Endothelial cell of umbilical vein (primary cell): ENCODE measurements at regions not wholly inside any gene's neighbourhood (a gene's known extent, or its start where the extent isn't known, plus 50 kb on each side); places are given as distances from the start of the nearest gene placed in this dataset.

ENCODE experiments used
- BruUV-seq: library from RNA; stranded (reverse); fragments of 400-500 nt; replicated peaks from 2 replicates; lab custom pipeline; 2021; lab: Mats Ljungman, UMichigan
- CTCF ChIA-PET: fragments of 300-600, 350-600 bp; sonication (Branson Sonifier 250); formaldehyde crosslinking; loops from one replicate; lab custom pipeline; 2021; ENCODE audit warnings: antibody characterized with exemption, inconsistent platforms; lab: Charles Lee
- POLR2A ChIA-PET: fragments of 300-600, 350-600 bp; sonication (Branson Sonifier 250); formaldehyde crosslinking; loops from one replicate; lab custom pipeline; 2021; ENCODE audit warnings: antibody characterized with exemption, inconsistent platforms; lab: Charles Lee
- DNase-seq: peaks from one replicate; pipeline ENCODE4 v3.0.0-alpha.2; 2011; ENCODE audit warnings: low read depth, low spot score
- FAIRE-seq: peaks from 2 replicates; lab custom pipeline; 2011; peaks lifted over from hg19 to GRCh38; lab: Jason Lieb, UNC
- H2AFZ ChIP-seq: 2 replicates; pipeline ENCODE4 v1.6.0; 2012; ENCODE audit warnings: low read depth, low read length, control low read depth, inconsistent platforms
- H3K27ac ChIP-seq: 2 replicates; pipeline ENCODE4 v1.5.1; 2011; ENCODE audit warnings: low read depth, mild to moderate bottlenecking, control low read depth, low read length, moderate library complexity; ENCODE audit not compliant: insufficient read depth
- H3K27me3 ChIP-seq, 2 experiments: 2 replicates each; pipeline versions ENCODE4 v1.6.0 to v1.6.1; 2011; ENCODE audit warnings: low read length in 2 of 2, mixed read lengths in 1 of 2; ENCODE audit not compliant: control insufficient read depth in 2 of 2, insufficient read depth in 2 of 2
- H3K36me3 ChIP-seq, 2 experiments: 2 replicates in 1 of 2; 3 replicates in 1 of 2; pipeline ENCODE4 v1.5.1; 2011; ENCODE audit warnings: low read length in 2 of 2, mild to moderate bottlenecking in 1 of 2, moderate library complexity in 1 of 2; ENCODE audit not compliant: control insufficient read depth in 2 of 2, insufficient read depth in 2 of 2; ENCODE audit errors: extremely low read depth in 1 of 2
- H3K4me1 ChIP-seq: 3 replicates; pipeline ENCODE4 v1.5.1; 2011; ENCODE audit warnings: mild to moderate bottlenecking, low read length; ENCODE audit not compliant: control insufficient read depth, insufficient read depth; ENCODE audit errors: extremely low read depth
- H3K4me2 ChIP-seq: 2 replicates; pipeline ENCODE4 v1.6.1; 2011; ENCODE audit warnings: low read length, control low read depth, mixed read lengths; ENCODE audit not compliant: insufficient read depth
- H3K4me3 ChIP-seq, 3 experiments: fragments of 200-600 bp in 1 of 3; sonication (generic), shearing (Covaris generic) in 1 of 3; replicated peaks in 1 of 3; 2 replicates each; pipeline ENCODE4 v1.5.1; 2011 to 2016; ENCODE audit warnings: control low read depth in 3 of 3, low read length in 3 of 3, mild to moderate bottlenecking in 2 of 3, inconsistent platforms in 1 of 3, low read depth in 1 of 3, moderate library complexity in 1 of 3; ENCODE audit not compliant: insufficient read depth in 1 of 3
- H3K79me2 ChIP-seq: 2 replicates; pipeline ENCODE4 v1.6.0; 2012; ENCODE audit warnings: low read length, inconsistent platforms; ENCODE audit not compliant: control insufficient read depth, insufficient read depth
- H3K9ac ChIP-seq: replicated peaks from 2 replicates; pipeline ENCODE3; 2011; ENCODE audit warnings: low read length, control low read depth; ENCODE audit not compliant: insufficient read depth; ENCODE audit errors: extremely low read depth
- H3K9me1 ChIP-seq: replicated peaks from 3 replicates; pipeline ENCODE4 v1.6.0; 2011; ENCODE audit warnings: mild to moderate bottlenecking, low read length; ENCODE audit not compliant: control insufficient read depth, insufficient read depth; ENCODE audit errors: extremely low read depth
- H3K9me3 ChIP-seq: replicated peaks from 2 replicates; pipeline ENCODE4 v1.5.1; 2012; ENCODE audit warnings: low read length, inconsistent platforms; ENCODE audit not compliant: control insufficient read depth, insufficient read depth
- H4K20me1 ChIP-seq: replicated peaks from 2 replicates; pipeline ENCODE3; 2011; ENCODE audit warnings: mild to moderate bottlenecking, low read length; ENCODE audit not compliant: control insufficient read depth, insufficient read depth; ENCODE audit errors: extremely low read depth
- EZH2 ChIP-seq: IDR thresholded peaks from 2 replicates; pipeline ENCODE4 v1.6.1; 2012; ENCODE audit warnings: borderline replicate concordance, low read depth, mild to moderate bottlenecking, moderate library complexity, low read length, inconsistent platforms; ENCODE audit not compliant: severe bottlenecking
- FOS ChIP-seq: IDR thresholded peaks from 2 replicates; pipeline ENCODE4 v1.6.1; 2011; ENCODE audit warnings: mild to moderate bottlenecking, low read length, moderate library complexity, borderline replicate concordance; ENCODE audit not compliant: insufficient read depth
- GATA2 ChIP-seq: IDR thresholded peaks from 2 replicates; pipeline ENCODE4 v1.7.0; 2011; ENCODE audit warnings: low read depth, mild to moderate bottlenecking, moderate library complexity, mixed read lengths, low read length; ENCODE audit not compliant: insufficient read length, insufficient read depth
- JUN ChIP-seq: IDR thresholded peaks from 2 replicates; pipeline ENCODE4 v1.6.1; 2011; ENCODE audit warnings: borderline replicate concordance, low read depth; ENCODE audit not compliant: insufficient read length, insufficient read depth
- MYC ChIP-seq: IDR thresholded peaks from one replicate; pipeline ENCODE4 v1.6.1; 2011; ENCODE audit warnings: mild to moderate bottlenecking, low read depth, low read length
- POLR2A ChIP-seq: IDR thresholded peaks from 2 replicates; pipeline ENCODE4 v1.6.1; 2012; ENCODE audit warnings: low read depth, mild to moderate bottlenecking, control low read depth, low read length
- POLR2AphosphoS5 ChIP-seq: IDR thresholded peaks from 2 replicates; pipeline ENCODE4 v1.6.1; 2012; ENCODE audit warnings: low read depth, mild to moderate bottlenecking, control low read depth, low read length, moderate library complexity; ENCODE audit not compliant: insufficient read depth
- dilution Hi-C: fragments of 300-500 bp; cut with MboI; formaldehyde crosslinking; loops from one replicate; pipeline ENCODE4 v1.15.0; 2019; ENCODE audit warnings: low sequenced_read_pairs; ENCODE audit not compliant: extremely low pct_ligation_motif_present
- intact Hi-C: fragments of 100-400 bp; cut with micrococcal nuclease; formaldehyde crosslinking; loops from one replicate; pipeline ENCODE4 v1.10.0; 2022
- TF ChIP-seq, protein P1 (sequence below), 2 donors: IDR thresholded peaks; 1 replicate in 1 of 2; 2 replicates in 1 of 2; pipeline ENCODE4 v1.5.1; 2011; ENCODE audit warnings: low read length in 2 of 2, mild to moderate bottlenecking in 2 of 2, moderate library complexity in 2 of 2, control low read depth in 1 of 2, inconsistent platforms in 1 of 2, low read depth in 1 of 2; ENCODE audit not compliant: insufficient read depth in 1 of 2; ENCODE audit errors: extremely low read depth in 1 of 2
- TF ChIP-seq, protein P2 (sequence below): IDR thresholded peaks from 2 replicates; pipeline ENCODE4 v1.6.1; 2011; ENCODE audit not compliant: insufficient read depth, insufficient read length

DNA sequence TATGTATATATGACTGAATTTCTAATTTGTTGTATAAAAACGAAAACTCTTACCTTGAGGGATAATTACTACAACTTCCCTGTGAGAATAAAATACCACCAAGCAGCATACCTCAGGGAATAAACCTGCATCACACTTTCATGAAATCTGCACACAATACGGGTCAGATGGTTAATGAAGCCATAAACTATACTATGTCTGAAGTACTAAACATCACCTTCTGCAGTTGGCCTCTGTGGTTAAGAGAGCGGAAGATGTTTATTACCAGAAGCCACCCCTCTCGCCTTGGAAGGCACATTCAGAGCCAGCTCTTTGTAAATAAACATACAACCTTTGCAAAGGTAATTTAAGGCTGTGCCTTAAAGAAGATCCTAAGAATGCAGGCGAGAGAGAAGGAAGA lies 462.1 kb upstream of the NR2F2 start:
- Histone ChIP-seq H3K4me3 (no peak overlapping the region), H3K4me2 (no peak overlapping the region), H2AFZ (no peak overlapping the region), H3K27ac (no peak overlapping the region), H3K79me2 (no peaks in the 10 kb centered on the region), H4K20me1 (no peaks in the 10 kb centered on the region), H3K9me3 (no peaks in the 10 kb centered on the region), H3K4me1 (no peaks in the 10 kb centered on the region), H3K36me3 (no peaks in the 10 kb centered on the region), H3K27me3 (no peaks in the 10 kb centered on the region), H3K9ac (no peak overlapping the region), H3K9me1 (no peaks in the 10 kb centered on the region)
- DNase-seq (no peak), FAIRE-seq (no peak)
- intact Hi-C loops: no loop called here
- no TSS peak for BruUV-seq
- CTCF ChIA-PET: no interaction called here
- TF ChIP-seq GATA2: no peak
- TF ChIP-seq, protein P1, sequence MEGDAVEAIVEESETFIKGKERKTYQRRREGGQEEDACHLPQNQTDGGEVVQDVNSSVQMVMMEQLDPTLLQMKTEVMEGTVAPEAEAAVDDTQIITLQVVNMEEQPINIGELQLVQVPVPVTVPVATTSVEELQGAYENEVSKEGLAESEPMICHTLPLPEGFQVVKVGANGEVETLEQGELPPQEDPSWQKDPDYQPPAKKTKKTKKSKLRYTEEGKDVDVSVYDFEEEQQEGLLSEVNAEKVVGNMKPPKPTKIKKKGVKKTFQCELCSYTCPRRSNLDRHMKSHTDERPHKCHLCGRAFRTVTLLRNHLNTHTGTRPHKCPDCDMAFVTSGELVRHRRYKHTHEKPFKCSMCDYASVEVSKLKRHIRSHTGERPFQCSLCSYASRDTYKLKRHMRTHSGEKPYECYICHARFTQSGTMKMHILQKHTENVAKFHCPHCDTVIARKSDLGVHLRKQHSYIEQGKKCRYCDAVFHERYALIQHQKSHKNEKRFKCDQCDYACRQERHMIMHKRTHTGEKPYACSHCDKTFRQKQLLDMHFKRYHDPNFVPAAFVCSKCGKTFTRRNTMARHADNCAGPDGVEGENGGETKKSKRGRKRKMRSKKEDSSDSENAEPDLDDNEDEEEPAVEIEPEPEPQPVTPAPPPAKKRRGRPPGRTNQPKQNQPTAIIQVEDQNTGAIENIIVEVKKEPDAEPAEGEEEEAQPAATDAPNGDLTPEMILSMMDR (IDR thresholded peaks at IDR 0.05; ENCODE audit: extremely low read depth in 1 of 2, insufficient read depth in 1 of 2, low read depth in 1 of 2, low read length in 2 of 2): no peak
- TF ChIP-seq MYC: no peak
- no peak for TF ChIP-seq POLR2AphosphoS5
- no peak for TF ChIP-seq EZH2
- TF ChIP-seq JUN: no peak
- TF ChIP-seq FOS: no peak
- no peak for TF ChIP-seq POLR2A
- TF ChIP-seq, protein P2, sequence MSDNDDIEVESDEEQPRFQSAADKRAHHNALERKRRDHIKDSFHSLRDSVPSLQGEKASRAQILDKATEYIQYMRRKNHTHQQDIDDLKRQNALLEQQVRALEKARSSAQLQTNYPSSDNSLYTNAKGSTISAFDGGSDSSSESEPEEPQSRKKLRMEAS: no peak
- POLR2A ChIA-PET: no interaction called here
- dilution Hi-C loops: no loop called here
